Neural progenitor cell (in vitro differentiated cells): ENCODE measurements at regions not wholly inside any gene's neighbourhood (a gene's known extent, or its start where the extent isn't known, plus 50 kb on each side); places are given as distances from the start of the nearest gene placed in this dataset.

ENCODE experiments used
- DNase-seq: peaks from one replicate; pipeline ENCODE4 v3.0.0-alpha.2; 2016; ENCODE audit warnings: low spot score
- H2AFZ ChIP-seq: fragments of 200-600 bp; sonication (generic); replicated peaks from 2 replicates; pipeline ENCODE4 v1.6.1; 2016; ENCODE audit warnings: antibody characterized with exemption
- H3F3A ChIP-seq: fragments of 200-600 bp; sonication (generic); 2 replicates; pipeline ENCODE4 v1.6.1; 2016; ENCODE audit warnings: antibody characterized with exemption, low read depth
- H3K27ac ChIP-seq: fragments of 200-600 bp; sonication (generic); 2 replicates; pipeline ENCODE4 v1.5.1; 2016; ENCODE audit warnings: mild to moderate bottlenecking
- H3K27me3 ChIP-seq: fragments of 200-600 bp; sonication (generic); 2 replicates; pipeline ENCODE4 v1.6.1; 2016; ENCODE audit warnings: mild to moderate bottlenecking, moderate library complexity
- H3K36me3 ChIP-seq: fragments of 200-600 bp; sonication (generic); 2 replicates; pipeline ENCODE4 v1.5.1; 2016
- H3K4me1 ChIP-seq: fragments of 200-600 bp; sonication (generic); 2 replicates; pipeline ENCODE4 v1.6.1; 2016; ENCODE audit warnings: mixed run types
- H3K4me2 ChIP-seq: fragments of 200-600 bp; sonication (generic); 2 replicates; pipeline ENCODE4 v1.6.1; 2016
- H3K4me3 ChIP-seq: fragments of 200-600 bp; sonication (generic); 2 replicates; pipeline ENCODE4 v1.5.1; 2016
- H3K79me2 ChIP-seq: fragments of 200-600 bp; sonication (generic); 2 replicates; pipeline ENCODE4 v1.6.1; 2016; ENCODE audit warnings: low read depth
- H3K9ac ChIP-seq: fragments of 200-600 bp; sonication (generic); 2 replicates; pipeline ENCODE4 v1.6.1; 2016
- H3K9me3 ChIP-seq: fragments of 200-600 bp; sonication (generic); 2 replicates; pipeline ENCODE4 v1.5.1; 2016; ENCODE audit warnings: low read depth
- H4K20me1 ChIP-seq: fragments of 200-600 bp; sonication (generic); 2 replicates; pipeline ENCODE4 v1.6.1; 2016; ENCODE audit warnings: low read depth
- H3K27ac Mint-ChIP-seq: 3 replicates; pipeline ENCODE4 v1.8.0; 2021; ENCODE audit warnings: mixed read lengths
- H3K27me3 Mint-ChIP-seq: 2 replicates; pipeline ENCODE4 v1.8.0; 2022; ENCODE audit warnings: low read depth, mild to moderate bottlenecking, inconsistent platforms, moderate library complexity, mixed read lengths; ENCODE audit not compliant: insufficient read depth
- H3K36me3 Mint-ChIP-seq: 3 replicates; pipeline ENCODE4 v1.8.0; 2021; ENCODE audit warnings: mixed read lengths
- H3K4me1 Mint-ChIP-seq: 3 replicates; pipeline ENCODE4 v1.8.0; 2021; ENCODE audit warnings: mixed read lengths
- H3K4me3 Mint-ChIP-seq: 3 replicates; pipeline ENCODE4 v1.8.0; 2021; ENCODE audit warnings: mild to moderate bottlenecking, moderate library complexity, mixed read lengths
- H3K9me3 Mint-ChIP-seq: 3 replicates; pipeline ENCODE4 v1.8.0; 2020; ENCODE audit warnings: mixed read lengths
- EZH2 ChIP-seq: fragments of 200-600 bp; sonication (generic); IDR thresholded peaks from 2 replicates; pipeline ENCODE4 v1.6.1; 2017; ENCODE audit warnings: antibody characterized with exemption, mild to moderate bottlenecking, moderate library complexity
- EZH2phosphoT487 ChIP-seq: fragments of 200-600 bp; sonication (generic); IDR thresholded peaks from 2 replicates; pipeline ENCODE4 v1.6.1; 2017; ENCODE audit warnings: antibody characterized with exemption
- TF ChIP-seq, protein P1 (sequence below): fragments of 200-600 bp; sonication (generic); IDR thresholded peaks from 2 replicates; pipeline ENCODE4 v1.5.1; 2017; ENCODE audit warnings: antibody characterized with exemption, mild to moderate bottlenecking

DNA sequence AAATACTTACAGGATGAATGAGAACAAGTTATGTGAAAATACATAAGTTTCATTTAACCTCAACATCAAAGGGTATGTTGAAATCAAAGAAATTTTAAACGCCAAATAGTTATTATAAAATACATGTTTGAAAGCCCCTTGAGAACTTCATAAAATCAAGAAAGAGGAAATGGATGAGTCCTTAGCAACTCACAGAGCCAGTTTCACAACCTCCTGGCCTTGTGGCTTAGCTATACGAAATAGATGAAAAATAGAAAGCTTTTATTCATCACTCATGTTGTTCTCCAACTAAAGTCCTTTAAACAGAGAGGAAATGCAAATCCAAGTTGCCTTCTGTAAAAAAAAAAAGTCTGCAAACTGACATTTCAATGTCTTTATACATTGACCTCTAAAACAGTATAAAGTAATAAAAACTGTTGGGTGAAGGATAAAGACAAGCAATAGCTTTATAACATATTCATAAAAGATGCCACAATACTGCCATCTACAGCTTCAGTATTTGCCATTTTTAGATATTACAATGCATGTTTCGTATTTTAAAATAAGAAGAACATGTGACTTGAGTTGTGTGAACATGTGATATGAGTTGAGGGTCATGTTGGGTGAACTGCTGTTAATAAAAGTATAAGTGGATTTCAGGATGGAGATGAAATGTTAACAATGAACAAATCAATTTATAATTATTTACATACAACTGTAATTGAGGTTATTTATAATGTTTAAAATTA lies 847.8 kb downstream of the MRPL39 start:
- no peak overlapping the region for H3K4me3 Mint-ChIP-seq
- H3K27ac ChIP-seq = no peak overlapping the region
- H3F3A ChIP-seq = no peaks in the 10 kb centered on the region
- no peaks in the 10 kb centered on the region for H4K20me1 ChIP-seq
- no peaks in the 10 kb centered on the region for H3K27me3 ChIP-seq
- no peak overlapping the region for H3K9ac ChIP-seq
- DNase-seq = no peak
- no peaks in the 10 kb centered on the region for H3K36me3 ChIP-seq
- no peaks in the 10 kb centered on the region for H3K4me1 ChIP-seq
- no peaks in the 10 kb centered on the region for H3K27me3 Mint-ChIP-seq
- no peak overlapping the region for H3K4me2 ChIP-seq
- TF ChIP-seq EZH2 (no peak), EZH2phosphoT487 (no peak)
- TF ChIP-seq, protein P1, sequence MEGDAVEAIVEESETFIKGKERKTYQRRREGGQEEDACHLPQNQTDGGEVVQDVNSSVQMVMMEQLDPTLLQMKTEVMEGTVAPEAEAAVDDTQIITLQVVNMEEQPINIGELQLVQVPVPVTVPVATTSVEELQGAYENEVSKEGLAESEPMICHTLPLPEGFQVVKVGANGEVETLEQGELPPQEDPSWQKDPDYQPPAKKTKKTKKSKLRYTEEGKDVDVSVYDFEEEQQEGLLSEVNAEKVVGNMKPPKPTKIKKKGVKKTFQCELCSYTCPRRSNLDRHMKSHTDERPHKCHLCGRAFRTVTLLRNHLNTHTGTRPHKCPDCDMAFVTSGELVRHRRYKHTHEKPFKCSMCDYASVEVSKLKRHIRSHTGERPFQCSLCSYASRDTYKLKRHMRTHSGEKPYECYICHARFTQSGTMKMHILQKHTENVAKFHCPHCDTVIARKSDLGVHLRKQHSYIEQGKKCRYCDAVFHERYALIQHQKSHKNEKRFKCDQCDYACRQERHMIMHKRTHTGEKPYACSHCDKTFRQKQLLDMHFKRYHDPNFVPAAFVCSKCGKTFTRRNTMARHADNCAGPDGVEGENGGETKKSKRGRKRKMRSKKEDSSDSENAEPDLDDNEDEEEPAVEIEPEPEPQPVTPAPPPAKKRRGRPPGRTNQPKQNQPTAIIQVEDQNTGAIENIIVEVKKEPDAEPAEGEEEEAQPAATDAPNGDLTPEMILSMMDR = no peak
- H3K9me3 Mint-ChIP-seq = peaks cover 3% of the 10 kb centered on the region
- no peaks in the 10 kb centered on the region for H3K36me3 Mint-ChIP-seq
- no peak overlapping the region for H2AFZ ChIP-seq
- H3K9me3 ChIP-seq = peaks cover 14% of the 10 kb centered on the region
- H3K79me2 ChIP-seq = no peaks in the 10 kb centered on the region
- no peak overlapping the region for H3K27ac Mint-ChIP-seq
- no peak overlapping the region for H3K4me3 ChIP-seq
- no peaks in the 10 kb centered on the region for H3K4me1 Mint-ChIP-seq

GRCh38 chr21:24738063-24738462 lies 869.2 kb downstream of the MRPL39 start:
- Mint-ChIP-seq H3K4me1 (no peaks in the 10 kb centered on the region), H3K36me3 (no peaks in the 10 kb centered on the region), H3K27ac (no peak overlapping the region), H3K27me3 (no peaks in the 10 kb centered on the region), H3K4me3 (no peak overlapping the region), H3K9me3 (no peaks in the 10 kb centered on the region)
- Histone ChIP-seq H3K4me1 (no peaks in the 10 kb centered on the region), H3K4me2 (no peak overlapping the region), H3F3A (no peaks in the 10 kb centered on the region), H3K27me3 (no peaks in the 10 kb centered on the region), H3K27ac (no peak overlapping the region), H3K4me3 (no peak overlapping the region), H3K79me2 (no peaks in the 10 kb centered on the region), H3K36me3 (no peaks in the 10 kb centered on the region), H3K9ac (no peak overlapping the region), H4K20me1 (no peaks in the 10 kb centered on the region), H3K9me3 (peaks cover 1% of the 10 kb centered on the region), H2AFZ (no peak overlapping the region)
- no peak for DNase-seq
- TF ChIP-seq EZH2 = no peak
- TF ChIP-seq, protein P1 = no peak
- no peak for TF ChIP-seq EZH2phosphoT487

DNA sequence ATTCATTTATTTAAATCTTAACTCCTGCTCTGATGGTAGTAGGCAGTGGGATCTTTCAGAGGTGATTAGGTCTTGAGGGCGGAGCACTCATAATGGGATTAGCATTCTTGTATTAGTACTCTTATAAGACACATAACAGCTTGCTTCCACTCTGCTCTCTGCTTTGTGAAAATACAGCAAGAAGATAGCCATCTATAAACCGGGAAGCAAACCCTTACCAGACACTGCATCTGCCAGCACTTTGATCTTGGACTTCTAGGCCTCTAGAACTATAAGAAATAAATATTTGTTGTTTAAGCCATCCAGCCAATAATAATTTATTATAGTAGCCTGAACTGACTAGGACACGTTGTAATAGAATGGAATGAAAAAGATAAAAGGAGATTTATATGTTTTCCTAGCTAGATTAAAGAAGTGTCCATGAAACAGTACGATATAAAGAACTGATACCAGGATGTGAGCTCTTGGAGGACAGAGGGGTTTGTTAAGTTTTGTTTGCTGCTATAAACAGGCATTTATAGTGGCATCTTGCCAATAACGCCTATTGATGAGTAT lies 869.9 kb downstream of the MRPL39 start:
- Histone ChIP-seq H3K79me2 (no peaks in the 10 kb centered on the region), H3K27me3 (no peaks in the 10 kb centered on the region), H3K9me3 (peaks cover 6% of the 10 kb centered on the region), H3K4me2 (no peak overlapping the region), H3K9ac (no peak overlapping the region), H3K27ac (no peak overlapping the region), H2AFZ (no peak overlapping the region), H4K20me1 (no peaks in the 10 kb centered on the region), H3F3A (no peaks in the 10 kb centered on the region), H3K4me3 (no peak overlapping the region), H3K36me3 (no peaks in the 10 kb centered on the region), H3K4me1 (no peaks in the 10 kb centered on the region)
- H3K4me1 Mint-ChIP-seq = no peaks in the 10 kb centered on the region
- TF ChIP-seq, protein P1 = no peak
- TF ChIP-seq EZH2 = no peak
- TF ChIP-seq EZH2phosphoT487 = no peak
- H3K4me3 Mint-ChIP-seq = no peak overlapping the region
- no peaks in the 10 kb centered on the region for H3K27me3 Mint-ChIP-seq
- H3K9me3 Mint-ChIP-seq = no peaks in the 10 kb centered on the region
- no peak for DNase-seq
- no peaks in the 10 kb centered on the region for H3K36me3 Mint-ChIP-seq
- H3K27ac Mint-ChIP-seq = no peak overlapping the region
